Fibroblast of lung (primary cell): ENCODE measurements at regions not wholly inside any gene's neighbourhood (a gene's known extent, or its start where the extent isn't known, plus 50 kb on each side); places are given as distances from the start of the nearest gene placed in this dataset.

Experiments used
- DNase-seq, 2 donors: peaks; one replicate each; pipeline versions ENCODE4 v3.0.0 to v3.0.0-alpha.2; 2010; ENCODE audit warnings: low read depth in 2 of 2
- H2AFZ ChIP-seq: 2 replicates; pipeline ENCODE4 v1.5.1; 2012; ENCODE audit warnings: low read length, control low read depth, inconsistent platforms
- H3K27ac ChIP-seq: 2 replicates; pipeline ENCODE4 v1.5.1; 2011; ENCODE audit warnings: low read length, control low read depth; ENCODE audit not compliant: insufficient read depth
- H3K27me3 ChIP-seq: 2 replicates; pipeline ENCODE4 v1.5.1; 2011; ENCODE audit warnings: mild to moderate bottlenecking, low read length; ENCODE audit not compliant: control insufficient read depth, insufficient read depth
- H3K36me3 ChIP-seq: 2 replicates; pipeline ENCODE4 v1.5.1; 2011; ENCODE audit warnings: low read length; ENCODE audit not compliant: control insufficient read depth, insufficient read depth
- H3K4me1 ChIP-seq: 2 replicates; pipeline ENCODE4 v1.5.1; 2011; ENCODE audit warnings: low read length; ENCODE audit not compliant: control insufficient read depth, insufficient read depth; ENCODE audit errors: extremely low read depth
- H3K4me2 ChIP-seq: 2 replicates; pipeline ENCODE4 v1.5.1; 2011; ENCODE audit warnings: low read length, control low read depth; ENCODE audit not compliant: insufficient read depth; ENCODE audit errors: extremely low read depth
- H3K4me3 ChIP-seq, 4 experiments: fragments of 200-600 bp in 1 of 4; sonication (generic) in 1 of 4; replicated peaks in 1 of 4; 2 replicates each; pipeline ENCODE4 v1.5.1; 2011 to 2016; ENCODE audit warnings: low read length in 4 of 4, low read depth in 3 of 4, mild to moderate bottlenecking in 3 of 4, control low read depth in 2 of 4, inconsistent platforms in 1 of 4, mixed read lengths in 1 of 4; ENCODE audit not compliant: insufficient read depth in 1 of 4; ENCODE audit errors: control extremely low read depth in 1 of 4
- H3K79me2 ChIP-seq: 2 replicates; pipeline ENCODE4 v1.5.1; 2012; ENCODE audit warnings: mild to moderate bottlenecking, low read length, inconsistent platforms; ENCODE audit not compliant: control insufficient read depth, insufficient read depth
- H3K9ac ChIP-seq: 2 replicates; pipeline ENCODE4 v1.5.1; 2011; ENCODE audit warnings: mild to moderate bottlenecking, low read length, control low read depth; ENCODE audit not compliant: insufficient read depth
- H3K9me3 ChIP-seq: 2 replicates; pipeline ENCODE4 v1.5.1; 2012; ENCODE audit warnings: low read depth, low read length; ENCODE audit not compliant: control insufficient read depth, insufficient read depth
- H4K20me1 ChIP-seq: 2 replicates; pipeline ENCODE4 v1.5.1; 2011; ENCODE audit warnings: low read length; ENCODE audit not compliant: control insufficient read depth, insufficient read depth; ENCODE audit errors: extremely low read depth
- EZH2 ChIP-seq: IDR thresholded peaks from 2 replicates; pipeline ENCODE4 v1.5.1; 2012; ENCODE audit warnings: low read length, control low read depth, mild to moderate bottlenecking; ENCODE audit errors: missing control alignments
- TF ChIP-seq, protein P1 (sequence below), 2 donors: IDR thresholded peaks in 1 of 2; conservative IDR thresholded peaks in 1 of 2; 1 replicate in 1 of 2; 2 replicates in 1 of 2; pipeline ENCODE4 v1.5.1; 2011 to 2012; ENCODE audit warnings: low read length in 2 of 2, control low read depth in 1 of 2, inconsistent platforms in 1 of 2, low read depth in 1 of 2, mild to moderate bottlenecking in 1 of 2

DNA sequence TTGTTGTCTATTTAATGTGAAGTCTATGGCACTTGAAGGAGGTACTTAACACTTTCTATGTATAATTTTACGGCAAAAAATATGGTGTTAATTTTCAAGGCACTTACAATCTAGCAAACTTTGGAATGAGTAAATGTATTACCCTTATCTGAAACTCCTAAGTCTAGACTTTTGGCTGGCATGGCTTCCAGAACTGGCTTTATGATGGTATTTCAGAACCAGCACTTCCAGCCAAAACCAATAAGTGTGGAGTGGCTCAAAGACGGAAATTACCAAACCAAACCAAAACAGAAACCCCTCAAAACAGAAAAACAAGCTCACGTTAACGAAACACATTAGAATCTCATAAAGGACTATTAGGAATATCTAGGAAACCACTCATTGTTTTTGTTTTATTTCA, 205.6 kb upstream of the HAND2 start:
- H3K27me3 ChIP-seq: no peaks in the 10 kb centered on the region
- no peaks in the 10 kb centered on the region for H3K79me2 ChIP-seq
- no peak overlapping the region for H3K9ac ChIP-seq
- no peaks in the 10 kb centered on the region for H3K9me3 ChIP-seq
- H4K20me1 ChIP-seq: no peaks in the 10 kb centered on the region
- H3K4me2 ChIP-seq: no peak overlapping the region
- H3K36me3 ChIP-seq: no peaks in the 10 kb centered on the region
- no peaks in the 10 kb centered on the region for H3K4me1 ChIP-seq
- no peak overlapping the region for H2AFZ ChIP-seq
- no peak for DNase-seq
- TF ChIP-seq, protein P1, sequence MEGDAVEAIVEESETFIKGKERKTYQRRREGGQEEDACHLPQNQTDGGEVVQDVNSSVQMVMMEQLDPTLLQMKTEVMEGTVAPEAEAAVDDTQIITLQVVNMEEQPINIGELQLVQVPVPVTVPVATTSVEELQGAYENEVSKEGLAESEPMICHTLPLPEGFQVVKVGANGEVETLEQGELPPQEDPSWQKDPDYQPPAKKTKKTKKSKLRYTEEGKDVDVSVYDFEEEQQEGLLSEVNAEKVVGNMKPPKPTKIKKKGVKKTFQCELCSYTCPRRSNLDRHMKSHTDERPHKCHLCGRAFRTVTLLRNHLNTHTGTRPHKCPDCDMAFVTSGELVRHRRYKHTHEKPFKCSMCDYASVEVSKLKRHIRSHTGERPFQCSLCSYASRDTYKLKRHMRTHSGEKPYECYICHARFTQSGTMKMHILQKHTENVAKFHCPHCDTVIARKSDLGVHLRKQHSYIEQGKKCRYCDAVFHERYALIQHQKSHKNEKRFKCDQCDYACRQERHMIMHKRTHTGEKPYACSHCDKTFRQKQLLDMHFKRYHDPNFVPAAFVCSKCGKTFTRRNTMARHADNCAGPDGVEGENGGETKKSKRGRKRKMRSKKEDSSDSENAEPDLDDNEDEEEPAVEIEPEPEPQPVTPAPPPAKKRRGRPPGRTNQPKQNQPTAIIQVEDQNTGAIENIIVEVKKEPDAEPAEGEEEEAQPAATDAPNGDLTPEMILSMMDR (conservative IDR thresholded peaks at IDR 0.05 in 1 of 2, IDR thresholded peaks at IDR 0.05 in 1 of 2; ENCODE audit: low read depth in 1 of 2, low read length in 2 of 2): no peak
- TF ChIP-seq EZH2: no peak
- no peak overlapping the region for H3K4me3 ChIP-seq
- no peak overlapping the region for H3K27ac ChIP-seq

DNA sequence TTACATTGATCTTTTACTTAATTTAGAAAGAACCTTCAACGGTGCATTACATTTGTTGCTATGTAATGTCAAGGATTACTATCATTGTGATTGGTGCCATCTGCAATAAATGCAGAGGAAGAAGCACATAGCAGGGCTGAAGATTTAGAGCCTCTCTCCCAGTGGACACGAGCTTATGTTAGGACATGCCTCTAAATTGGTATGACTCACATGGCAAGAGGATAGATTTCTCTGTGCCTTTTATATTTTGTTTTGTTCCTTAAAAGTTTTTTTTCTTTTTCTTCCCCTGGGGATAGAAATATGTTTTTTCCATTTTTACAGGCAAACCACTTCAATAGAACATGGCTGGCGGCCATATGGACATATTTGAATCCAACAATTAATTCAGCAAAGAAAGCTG, 205.0 kb upstream of the HAND2 start:
- no peaks in the 10 kb centered on the region for H3K9me3 ChIP-seq
- H2AFZ ChIP-seq: no peak overlapping the region
- no peak for TF ChIP-seq EZH2
- TF ChIP-seq, protein P1 (conservative IDR thresholded peaks at IDR 0.05 in 1 of 2, IDR thresholded peaks at IDR 0.05 in 1 of 2; ENCODE audit: low read depth in 1 of 2, low read length in 2 of 2): no peak
- no peak overlapping the region for H3K4me2 ChIP-seq
- H4K20me1 ChIP-seq: no peaks in the 10 kb centered on the region
- no peaks in the 10 kb centered on the region for H3K79me2 ChIP-seq
- H3K36me3 ChIP-seq: no peaks in the 10 kb centered on the region
- H3K27me3 ChIP-seq: no peaks in the 10 kb centered on the region
- H3K4me3 ChIP-seq: no peak overlapping the region
- no peaks in the 10 kb centered on the region for H3K4me1 ChIP-seq
- H3K27ac ChIP-seq: no peak overlapping the region
- DNase-seq: peak in 1 of 2 donors; percentile 61
- H3K9ac ChIP-seq: no peak overlapping the region

DNA sequence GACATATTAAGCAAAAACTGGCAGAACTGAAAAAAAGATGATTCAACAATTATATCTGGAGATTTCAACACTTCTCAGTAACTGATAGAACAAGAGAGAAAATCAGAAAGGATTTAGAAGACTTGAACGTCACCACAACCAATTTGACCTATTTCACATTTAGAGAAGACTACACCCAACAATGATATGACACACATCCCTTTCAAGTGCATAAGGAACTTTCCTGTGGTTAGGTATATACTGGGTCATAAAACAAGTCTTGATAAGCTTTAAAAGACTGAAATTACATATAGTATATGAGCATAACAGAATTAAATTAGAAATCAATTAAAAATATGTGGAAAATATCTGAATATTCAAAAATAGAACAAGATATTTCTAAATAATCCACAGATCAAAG, 201.2 kb upstream of the HAND2 start:
- no peak for DNase-seq
- Histone ChIP-seq H3K27ac (no peak overlapping the region), H3K4me1 (no peaks in the 10 kb centered on the region), H3K9me3 (no peaks in the 10 kb centered on the region), H3K9ac (no peak overlapping the region), H3K36me3 (no peaks in the 10 kb centered on the region), H3K27me3 (no peaks in the 10 kb centered on the region), H3K4me2 (no peak overlapping the region), H4K20me1 (no peaks in the 10 kb centered on the region), H3K79me2 (no peaks in the 10 kb centered on the region), H2AFZ (no peak overlapping the region), H3K4me3 (no peak overlapping the region)
- TF ChIP-seq EZH2: no peak
- TF ChIP-seq, protein P1 (conservative IDR thresholded peaks at IDR 0.05 in 1 of 2, IDR thresholded peaks at IDR 0.05 in 1 of 2; ENCODE audit: low read depth in 1 of 2, low read length in 2 of 2): no peak
